ENCODE measurements at regions not wholly inside any gene's neighbourhood (a gene's known extent, or its start where the extent isn't known, plus 50 kb on each side); places are given as distances from the start of the nearest gene placed in this dataset.
"Not testable (repeated sequence)": the region's sequence is repeated elsewhere in the genome, so short reads cannot be mapped to it uniquely, and the experiment has no call there.

- Mint-ChIP-seq H3K9me3 (peaks cover 27 to 34% of the 10 kb centered on the region in 2 donors), H3K36me3 (peaks cover 0 to 7% of the 10 kb centered on the region in 2 donors), H3K27ac (no peak overlapping the region)
- ATAC-seq (no peak), DNase-seq (ENCODE audit: low spot score in 2 of 2) (no peak)
Measured at GRCh38 chr6:48733581-48733980, 622.6 kb upstream of the PTCHD4 start.

GRCh38 chr6:48714699-48715098, 603.7 kb upstream of the PTCHD4 start:
- H3K36me3 Mint-ChIP-seq: no peaks in the 10 kb centered on the region
- DNase-seq (ENCODE audit: low spot score in 2 of 2): no peak

GRCh38 chr6:48714250-48714649, 603.3 kb upstream of the PTCHD4 start:
- Mint-ChIP-seq H3K36me3 (no peaks in the 10 kb centered on the region), H3K9me3 (peaks cover 8 to 12% of the 10 kb centered on the region in 2 donors)
- DNase-seq (ENCODE audit: low spot score in 2 of 2): no peak

More at GRCh38 chr6:48714699-48715098, 603.7 kb upstream of the PTCHD4 start:
- H3K9me3 Mint-ChIP-seq: peaks cover 12 to 16% of the 10 kb centered on the region in 2 donors
- no peak overlapping the region for H3K27ac Mint-ChIP-seq
- no peak for ATAC-seq

GRCh38 chr6:48713612-48714011, 602.6 kb upstream of the PTCHD4 start:
- no peak for DNase-seq (ENCODE audit: low spot score in 2 of 2)
- peaks cover 8 to 12% of the 10 kb centered on the region in 2 donors for H3K9me3 Mint-ChIP-seq
- no peaks in the 10 kb centered on the region for H3K36me3 Mint-ChIP-seq
- no peak for ATAC-seq
- H3K27ac Mint-ChIP-seq: no peak overlapping the region

More at GRCh38 chr6:48714250-48714649, 603.3 kb upstream of the PTCHD4 start:
- no peak for ATAC-seq
- no peak overlapping the region for H3K27ac Mint-ChIP-seq

- Mint-ChIP-seq H3K9me3 (peaks cover 25 to 30% of the 10 kb centered on the region in 2 donors), H3K27ac (no peak overlapping the region), H3K36me3 (peaks cover 0 to 6% of the 10 kb centered on the region in 2 donors)
- DNase-seq (ENCODE audit: low spot score in 2 of 2) (no peak), ATAC-seq (no peak)
Measured at GRCh38 chr6:48706310-48706709, 595.3 kb upstream of the PTCHD4 start.

- no peak for ATAC-seq
- Mint-ChIP-seq H3K9me3 (peaks cover 29 to 31% of the 10 kb centered on the region in 2 donors), H3K27ac (no peak overlapping the region), H3K36me3 (peaks cover 0 to 6% of the 10 kb centered on the region in 2 donors)
- no peak for DNase-seq (ENCODE audit: low spot score in 2 of 2)
Measured at GRCh38 chr6:48701572-48701971, 590.6 kb upstream of the PTCHD4 start.

- peaks cover 14 to 23% of the 10 kb centered on the region in 2 donors for H3K9me3 Mint-ChIP-seq
- H3K36me3 Mint-ChIP-seq: peaks cover 0 to 9% of the 10 kb centered on the region in 2 donors
- DNase-seq (ENCODE audit: low spot score in 2 of 2): no peak
- no peak overlapping the region for H3K27ac Mint-ChIP-seq
- no peak for ATAC-seq
Measured at GRCh38 chr6:48695872-48696271, 584.9 kb upstream of the PTCHD4 start.

- DNase-seq (ENCODE audit: low spot score in 2 of 2): no peak
- H3K9me3 Mint-ChIP-seq: peaks cover 36 to 42% of the 10 kb centered on the region in 2 donors
- H3K36me3 Mint-ChIP-seq: peaks cover 0 to 35% of the 10 kb centered on the region in 2 donors
- no peak overlapping the region for H3K27ac Mint-ChIP-seq
- ATAC-seq: no peak
Measured at GRCh38 chr6:48691420-48691819, 580.4 kb upstream of the PTCHD4 start.

GRCh38 chr6:48689498-48689897, 578.5 kb upstream of the PTCHD4 start:
- peaks cover 0 to 31% of the 10 kb centered on the region in 2 donors for H3K36me3 Mint-ChIP-seq
- H3K9me3 Mint-ChIP-seq: peaks cover 36 to 46% of the 10 kb centered on the region in 2 donors
- no peak for DNase-seq (ENCODE audit: low spot score in 2 of 2)
- no peak for ATAC-seq
- H3K27ac Mint-ChIP-seq: no peak overlapping the region

- Mint-ChIP-seq H3K36me3 (no peaks in the 10 kb centered on the region), H3K27ac (no peak overlapping the region), H3K9me3 (peaks cover 7% of the 10 kb centered on the region in 2 donors)
- DNase-seq (ENCODE audit: low spot score in 2 of 2) (no peak), ATAC-seq (no peak)
Measured at GRCh38 chr6:48678390-48678789, 567.4 kb upstream of the PTCHD4 start.

- H3K27ac Mint-ChIP-seq: no peak overlapping the region
- H3K36me3 Mint-ChIP-seq: no peaks in the 10 kb centered on the region
- DNase-seq (ENCODE audit: low spot score in 2 of 2) (no peak), ATAC-seq (no peak)
- H3K9me3 Mint-ChIP-seq: peaks cover 0 to 3% of the 10 kb centered on the region in 2 donors
Measured at GRCh38 chr6:48671505-48671904, 560.5 kb upstream of the PTCHD4 start.

GRCh38 chr6:48670546-48670945, 559.5 kb upstream of the PTCHD4 start:
- Mint-ChIP-seq H3K36me3 (no peaks in the 10 kb centered on the region), H3K9me3 (peaks cover 0 to 3% of the 10 kb centered on the region in 2 donors), H3K27ac (no peak overlapping the region)
- DNase-seq (ENCODE audit: low spot score in 2 of 2) (no peak), ATAC-seq (no peak)

- H3K36me3 Mint-ChIP-seq: no peaks in the 10 kb centered on the region
- DNase-seq (ENCODE audit: low spot score in 2 of 2) (no peak), ATAC-seq (no peak)
- no peak overlapping the region for H3K27ac Mint-ChIP-seq
- peaks cover 0 to 3% of the 10 kb centered on the region in 2 donors for H3K9me3 Mint-ChIP-seq
Measured at GRCh38 chr6:48667797-48668196, 556.8 kb upstream of the PTCHD4 start.

- DNase-seq (ENCODE audit: low spot score in 2 of 2) (no peak), ATAC-seq (no peak)
- no peak overlapping the region for H3K27ac Mint-ChIP-seq
- peaks cover 0 to 3% of the 10 kb centered on the region in 2 donors for H3K9me3 Mint-ChIP-seq
- no peaks in the 10 kb centered on the region for H3K36me3 Mint-ChIP-seq
Measured at GRCh38 chr6:48664826-48665225, 553.8 kb upstream of the PTCHD4 start.

GRCh38 chr6:48658915-48659314, 547.9 kb upstream of the PTCHD4 start:
- DNase-seq (ENCODE audit: low spot score in 2 of 2) (no peak), ATAC-seq (no peak)
- no peak overlapping the region for H3K27ac Mint-ChIP-seq
- H3K9me3 Mint-ChIP-seq: peaks cover 7 to 11% of the 10 kb centered on the region in 2 donors
- no peaks in the 10 kb centered on the region for H3K36me3 Mint-ChIP-seq

- Mint-ChIP-seq H3K36me3 (peaks cover 0 to 4% of the 10 kb centered on the region in 2 donors), H3K27ac (no peak overlapping the region), H3K9me3 (peaks cover 7 to 18% of the 10 kb centered on the region in 2 donors)
- no peak for ATAC-seq
- DNase-seq (ENCODE audit: low spot score in 2 of 2): no peak
Measured at GRCh38 chr6:48641544-48641943, 530.5 kb upstream of the PTCHD4 start.

GRCh38 chr6:48638796-48639195, 527.8 kb upstream of the PTCHD4 start:
- not testable (repeated sequence) for H3K36me3 Mint-ChIP-seq; ATAC-seq; DNase-seq (ENCODE audit: low spot score in 2 of 2); H3K27ac Mint-ChIP-seq
- peaks cover 7 to 14% of the 10 kb centered on the region in 2 donors for H3K9me3 Mint-ChIP-seq

GRCh38 chr6:48630511-48630910, 519.5 kb upstream of the PTCHD4 start:
- no peak for ATAC-seq
- H3K27ac Mint-ChIP-seq: no peak overlapping the region
- no peak for DNase-seq (ENCODE audit: low spot score in 2 of 2)
- peaks cover 6 to 7% of the 10 kb centered on the region in 2 donors for H3K9me3 Mint-ChIP-seq
- no peaks in the 10 kb centered on the region for H3K36me3 Mint-ChIP-seq

Measured in activated naive CD4-positive, alpha-beta T cell treated with anti-CD3 and anti-CD28 coated beads, Interleukin-2, amount 50 U/mL, for 72 hours (primary cell).